ENCODE measurements at regions not wholly inside any gene's neighbourhood (a gene's known extent, or its start where the extent isn't known, plus 50 kb on each side); places are given as distances from the start of the nearest gene placed in this dataset.

DNA sequence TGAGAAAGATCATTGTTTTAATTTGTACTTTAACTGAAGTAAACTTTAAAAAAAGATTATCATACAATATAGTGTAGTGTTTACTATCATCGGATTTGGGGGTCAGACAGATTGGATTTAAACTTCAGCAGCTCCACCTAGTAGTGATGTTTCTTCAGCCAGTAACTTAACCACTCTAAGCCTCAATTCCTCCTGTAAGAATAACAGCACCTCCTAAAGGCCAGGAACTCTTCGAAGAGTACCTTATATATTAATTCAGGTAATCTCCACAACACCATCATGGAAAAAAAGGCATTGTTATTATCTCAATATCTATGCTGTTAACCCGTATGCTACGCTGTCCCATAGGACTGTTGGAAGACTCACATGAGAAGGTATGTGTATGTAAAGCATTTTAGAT lies 69.0 kb upstream of the DLGAP1 start:
- no peaks in the 10 kb centered on the region for H4K20me1 ChIP-seq (ENCODE audit: insufficient read depth, low read length)
- H3K9ac ChIP-seq (ENCODE audit: low read length), result no peak overlapping the region
- H3K36me3 ChIP-seq (ENCODE audit: insufficient read depth, low read length), result no peaks in the 10 kb centered on the region
- H3K27me3 ChIP-seq (ENCODE audit: insufficient read depth, low read length), result no peaks in the 10 kb centered on the region
- H3K9me2 ChIP-seq (ENCODE audit: low read depth, low read length), result no peaks in the 10 kb centered on the region
- no peaks in the 10 kb centered on the region for H3K9me3 ChIP-seq (ENCODE audit: low read length)
- H3F3A ChIP-seq (ENCODE audit: insufficient read depth, low read length), result no peaks in the 10 kb centered on the region
- H3K27ac ChIP-seq (ENCODE audit: low read depth, low read length, poor library complexity, severe bottlenecking), result no peak overlapping the region
- TF ChIP-seq, protein P1, sequence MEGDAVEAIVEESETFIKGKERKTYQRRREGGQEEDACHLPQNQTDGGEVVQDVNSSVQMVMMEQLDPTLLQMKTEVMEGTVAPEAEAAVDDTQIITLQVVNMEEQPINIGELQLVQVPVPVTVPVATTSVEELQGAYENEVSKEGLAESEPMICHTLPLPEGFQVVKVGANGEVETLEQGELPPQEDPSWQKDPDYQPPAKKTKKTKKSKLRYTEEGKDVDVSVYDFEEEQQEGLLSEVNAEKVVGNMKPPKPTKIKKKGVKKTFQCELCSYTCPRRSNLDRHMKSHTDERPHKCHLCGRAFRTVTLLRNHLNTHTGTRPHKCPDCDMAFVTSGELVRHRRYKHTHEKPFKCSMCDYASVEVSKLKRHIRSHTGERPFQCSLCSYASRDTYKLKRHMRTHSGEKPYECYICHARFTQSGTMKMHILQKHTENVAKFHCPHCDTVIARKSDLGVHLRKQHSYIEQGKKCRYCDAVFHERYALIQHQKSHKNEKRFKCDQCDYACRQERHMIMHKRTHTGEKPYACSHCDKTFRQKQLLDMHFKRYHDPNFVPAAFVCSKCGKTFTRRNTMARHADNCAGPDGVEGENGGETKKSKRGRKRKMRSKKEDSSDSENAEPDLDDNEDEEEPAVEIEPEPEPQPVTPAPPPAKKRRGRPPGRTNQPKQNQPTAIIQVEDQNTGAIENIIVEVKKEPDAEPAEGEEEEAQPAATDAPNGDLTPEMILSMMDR (IDR thresholded peaks at IDR 0.05; ENCODE audit: low read length), result no peak
- no peak for TF ChIP-seq EZH2 (IDR thresholded peaks at IDR 0.05; ENCODE audit: borderline replicate concordance, low read length)
- no peaks in the 10 kb centered on the region for H3K79me2 ChIP-seq (ENCODE audit: insufficient read depth, low read length)
- H2AFZ ChIP-seq (ENCODE audit: low read length), result no peak overlapping the region
- H3K4me1 ChIP-seq (ENCODE audit: insufficient read depth, low read length, severe bottlenecking), result no peaks in the 10 kb centered on the region
- no peak overlapping the region for H3K4me3 ChIP-seq (ENCODE audit: low read depth, low read length, poor library complexity, severe bottlenecking)
- no peak overlapping the region for H3K4me2 ChIP-seq (ENCODE audit: low read length)

DNA sequence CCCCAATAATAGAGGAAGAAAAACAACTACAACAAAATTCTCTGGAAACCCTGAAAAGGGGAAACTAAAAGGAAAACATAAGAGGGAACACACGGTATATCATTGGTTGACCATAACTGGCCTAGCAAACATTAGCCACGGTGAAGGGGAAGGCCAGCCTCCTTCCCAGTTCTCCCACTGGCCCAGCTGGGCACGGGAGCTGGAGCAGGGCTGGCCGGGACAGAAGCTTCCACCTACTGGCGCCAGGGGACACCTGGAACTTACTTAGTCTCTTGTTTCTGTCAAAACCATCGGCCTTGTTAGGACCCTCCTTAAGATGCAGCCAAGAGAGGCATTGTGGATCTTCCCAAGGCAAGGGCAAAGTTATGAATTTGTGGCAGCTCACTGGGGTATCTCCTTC lies 56.1 kb upstream of the DLGAP1 start:
- H3K9ac ChIP-seq (ENCODE audit: low read length), result no peak overlapping the region
- H3K27me3 ChIP-seq (ENCODE audit: insufficient read depth, low read length), result no peaks in the 10 kb centered on the region
- H3K4me3 ChIP-seq (ENCODE audit: low read depth, low read length, poor library complexity, severe bottlenecking), result no peak overlapping the region
- no peaks in the 10 kb centered on the region for H3K36me3 ChIP-seq (ENCODE audit: insufficient read depth, low read length)
- H3K4me2 ChIP-seq (ENCODE audit: low read length), result no peak overlapping the region
- H2AFZ ChIP-seq (ENCODE audit: low read length), result no peak overlapping the region
- H3K9me3 ChIP-seq (ENCODE audit: low read length), result no peaks in the 10 kb centered on the region
- H3F3A ChIP-seq (ENCODE audit: insufficient read depth, low read length), result no peaks in the 10 kb centered on the region
- H3K9me2 ChIP-seq (ENCODE audit: low read depth, low read length), result no peaks in the 10 kb centered on the region
- no peaks in the 10 kb centered on the region for H3K79me2 ChIP-seq (ENCODE audit: insufficient read depth, low read length)
- H4K20me1 ChIP-seq (ENCODE audit: insufficient read depth, low read length), result no peaks in the 10 kb centered on the region
- H3K4me1 ChIP-seq (ENCODE audit: insufficient read depth, low read length, severe bottlenecking), result no peaks in the 10 kb centered on the region
- no peak overlapping the region for H3K27ac ChIP-seq (ENCODE audit: low read depth, low read length, poor library complexity, severe bottlenecking)
- TF ChIP-seq, protein P1 (IDR thresholded peaks at IDR 0.05; ENCODE audit: low read length), result no peak
- no peak for TF ChIP-seq EZH2 (IDR thresholded peaks at IDR 0.05; ENCODE audit: borderline replicate concordance, low read length)

DNA sequence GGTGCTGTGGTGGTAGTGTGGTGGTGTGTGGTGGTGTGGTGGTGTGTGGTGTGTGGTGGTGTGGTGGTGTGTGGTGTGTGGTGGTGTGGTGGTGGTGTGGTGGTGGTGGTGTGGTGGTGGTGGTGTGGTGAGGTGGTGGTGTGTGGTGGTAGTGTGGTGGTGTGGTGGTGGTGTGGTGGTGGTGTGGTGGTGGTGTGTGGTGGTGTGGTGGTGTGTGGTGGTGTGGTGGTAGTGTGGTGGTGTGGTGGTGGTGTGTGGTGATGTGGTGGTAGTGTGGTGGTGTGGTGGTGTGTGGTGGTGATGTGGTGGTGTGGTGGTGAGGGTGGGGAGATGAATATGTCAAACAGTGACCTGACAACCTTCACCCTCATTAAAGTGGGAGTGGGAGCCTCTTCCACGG lies 55.6 kb upstream of the DLGAP1 start:
- no peaks in the 10 kb centered on the region for H3K79me2 ChIP-seq (ENCODE audit: insufficient read depth, low read length)

More for the DNA sequence above, 55.6 kb upstream of the DLGAP1 start:
- Histone ChIP-seq H4K20me1 (ENCODE audit: insufficient read depth, low read length) (no peaks in the 10 kb centered on the region), H3K27me3 (ENCODE audit: insufficient read depth, low read length) (no peaks in the 10 kb centered on the region), H3K4me1 (ENCODE audit: insufficient read depth, low read length, severe bottlenecking) (no peaks in the 10 kb centered on the region), H3K36me3 (ENCODE audit: insufficient read depth, low read length) (no peaks in the 10 kb centered on the region), H3K4me2 (ENCODE audit: low read length) (no peak overlapping the region), H3K9me3 (ENCODE audit: low read length) (no peaks in the 10 kb centered on the region), H3K27ac (ENCODE audit: low read depth, low read length, poor library complexity, severe bottlenecking) (no peak overlapping the region), H3K4me3 (ENCODE audit: low read depth, low read length, poor library complexity, severe bottlenecking) (no peak overlapping the region), H3F3A (ENCODE audit: insufficient read depth, low read length) (no peaks in the 10 kb centered on the region), H3K9me2 (ENCODE audit: low read depth, low read length) (no peaks in the 10 kb centered on the region), H2AFZ (ENCODE audit: low read length) (no peak overlapping the region), H3K9ac (ENCODE audit: low read length) (no peak overlapping the region)
- TF ChIP-seq EZH2 (IDR thresholded peaks at IDR 0.05; ENCODE audit: borderline replicate concordance, low read length), result no peak
- TF ChIP-seq, protein P1 (IDR thresholded peaks at IDR 0.05; ENCODE audit: low read length), result no peak
